ENCODE measurements at regions not wholly inside any gene's neighbourhood (a gene's known extent, or its start where the extent isn't known, plus 50 kb on each side); places are given as distances from the start of the nearest gene placed in this dataset.

DNA sequence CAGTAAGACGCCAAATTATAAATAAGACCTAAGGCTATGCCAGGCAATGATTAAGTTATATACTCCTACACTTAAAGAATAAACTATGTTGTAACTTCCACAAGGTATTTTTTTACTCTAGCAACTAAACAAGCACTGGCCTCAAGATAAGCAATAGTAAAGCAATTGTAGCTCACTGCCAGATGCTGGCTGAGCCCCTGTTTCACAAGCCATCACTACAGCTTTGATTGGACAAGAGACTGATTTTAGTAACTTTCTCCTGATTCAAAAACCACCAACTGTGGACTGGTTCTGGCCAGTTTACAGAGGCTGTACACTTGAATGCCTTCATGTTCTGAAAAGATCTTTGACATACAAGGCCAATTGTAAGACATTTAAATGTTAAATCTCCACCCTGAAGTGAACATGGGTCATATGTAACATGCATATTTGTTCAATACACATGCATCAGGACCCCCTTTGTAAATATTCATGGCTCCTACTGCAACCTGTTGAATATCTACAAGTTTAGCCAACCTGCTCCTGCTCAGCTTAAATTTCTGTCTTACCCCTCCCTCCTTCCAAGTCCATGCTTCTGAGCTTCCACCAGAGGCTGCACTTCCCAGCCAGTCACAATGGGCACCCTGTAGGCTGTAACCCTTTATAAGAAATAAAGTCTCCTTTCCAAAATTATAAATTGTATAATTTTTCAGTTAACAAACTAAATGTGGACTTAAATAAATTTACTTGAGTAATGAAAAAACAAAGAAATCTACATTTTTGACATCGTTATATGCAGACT, 423.6 kb downstream of the ANKRD50 start:
- no peaks in the 10 kb centered on the region for H3K36me3 ChIP-seq (ENCODE audit: insufficient read depth, low read length)
- TF ChIP-seq POLR2AphosphoS5 (IDR thresholded peaks at IDR 0.05), result no peak
- TF ChIP-seq SMC3 (conservative IDR thresholded peaks at IDR 0.05; ENCODE audit: poor library complexity), result no peak
- no peak overlapping the region for H2AFZ ChIP-seq (ENCODE audit: low read depth, low read length)
- H3K27me3 ChIP-seq (ENCODE audit: insufficient read depth, low read depth, low read length), result no peaks in the 10 kb centered on the region
- H3K4me2 ChIP-seq (ENCODE audit: low read length), result no peak overlapping the region
- H3K27ac ChIP-seq (ENCODE audit: low read length), result no peak overlapping the region
- no peaks in the 10 kb centered on the region for H3K9me3 ChIP-seq (ENCODE audit: low read length)
- H3K9ac ChIP-seq (ENCODE audit: low read length), result no peak overlapping the region
- no peaks in the 10 kb centered on the region for H3F3A ChIP-seq (ENCODE audit: insufficient read depth, low read length, poor library complexity, severe bottlenecking)
- H3K79me2 ChIP-seq (replicated peaks; ENCODE audit: insufficient read depth, low read length), result no peaks in the 10 kb centered on the region
- no peaks in the 10 kb centered on the region for H4K20me1 ChIP-seq (ENCODE audit: insufficient read depth)
- no peaks in the 10 kb centered on the region for H3K9me2 ChIP-seq (ENCODE audit: insufficient read depth, low read length)
- no peak overlapping the region for H3K4me3 ChIP-seq (ENCODE audit: low read length)

DNA sequence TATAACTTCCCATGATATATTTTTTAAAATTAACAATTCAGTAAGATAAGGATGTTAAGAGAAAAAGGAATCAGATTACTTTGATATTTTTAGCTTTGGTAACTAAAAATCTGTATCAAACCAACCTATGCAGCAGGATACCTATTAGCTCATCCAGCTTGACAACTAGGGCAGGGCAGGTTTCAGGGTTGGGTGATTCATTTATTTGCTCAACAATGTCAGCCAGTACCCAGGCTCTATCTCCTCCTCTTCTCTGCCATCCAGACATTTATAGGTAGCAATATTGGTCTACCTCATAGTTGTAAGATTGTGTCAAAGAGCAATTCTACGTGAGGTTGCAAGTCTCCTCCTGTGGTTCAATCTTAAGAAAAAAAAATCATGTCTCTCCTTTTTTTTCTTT, 421.9 kb downstream of the ANKRD50 start:
- Histone ChIP-seq H3K36me3 (ENCODE audit: insufficient read depth, low read length) (no peaks in the 10 kb centered on the region), H3K4me2 (ENCODE audit: low read length) (no peak overlapping the region), H3K4me3 (ENCODE audit: low read length) (no peak overlapping the region), H3K9me3 (ENCODE audit: low read length) (no peaks in the 10 kb centered on the region), H3K79me2 (replicated peaks; ENCODE audit: insufficient read depth, low read length) (no peaks in the 10 kb centered on the region), H3K27me3 (ENCODE audit: insufficient read depth, low read depth, low read length) (no peaks in the 10 kb centered on the region), H4K20me1 (ENCODE audit: insufficient read depth) (no peaks in the 10 kb centered on the region), H2AFZ (ENCODE audit: low read depth, low read length) (no peak overlapping the region), H3F3A (ENCODE audit: insufficient read depth, low read length, poor library complexity, severe bottlenecking) (no peaks in the 10 kb centered on the region), H3K27ac (ENCODE audit: low read length) (no peak overlapping the region), H3K9ac (ENCODE audit: low read length) (no peak overlapping the region), H3K9me2 (ENCODE audit: insufficient read depth, low read length) (no peaks in the 10 kb centered on the region)
- no peak for TF ChIP-seq SMC3 (conservative IDR thresholded peaks at IDR 0.05; ENCODE audit: poor library complexity)
- no peak for TF ChIP-seq TAF1 (IDR thresholded peaks at IDR 0.05; ENCODE audit: low read depth)
- TF ChIP-seq MXI1 (conservative IDR thresholded peaks at IDR 0.05; ENCODE audit: poor library complexity, severe bottlenecking), result no peak
- no peak for TF ChIP-seq EP300 (conservative IDR thresholded peaks at IDR 0.05; ENCODE audit: poor library complexity, severe bottlenecking)
- TF ChIP-seq RAD21 (conservative IDR thresholded peaks at IDR 0.05), result no peak
- TF ChIP-seq, protein P1, sequence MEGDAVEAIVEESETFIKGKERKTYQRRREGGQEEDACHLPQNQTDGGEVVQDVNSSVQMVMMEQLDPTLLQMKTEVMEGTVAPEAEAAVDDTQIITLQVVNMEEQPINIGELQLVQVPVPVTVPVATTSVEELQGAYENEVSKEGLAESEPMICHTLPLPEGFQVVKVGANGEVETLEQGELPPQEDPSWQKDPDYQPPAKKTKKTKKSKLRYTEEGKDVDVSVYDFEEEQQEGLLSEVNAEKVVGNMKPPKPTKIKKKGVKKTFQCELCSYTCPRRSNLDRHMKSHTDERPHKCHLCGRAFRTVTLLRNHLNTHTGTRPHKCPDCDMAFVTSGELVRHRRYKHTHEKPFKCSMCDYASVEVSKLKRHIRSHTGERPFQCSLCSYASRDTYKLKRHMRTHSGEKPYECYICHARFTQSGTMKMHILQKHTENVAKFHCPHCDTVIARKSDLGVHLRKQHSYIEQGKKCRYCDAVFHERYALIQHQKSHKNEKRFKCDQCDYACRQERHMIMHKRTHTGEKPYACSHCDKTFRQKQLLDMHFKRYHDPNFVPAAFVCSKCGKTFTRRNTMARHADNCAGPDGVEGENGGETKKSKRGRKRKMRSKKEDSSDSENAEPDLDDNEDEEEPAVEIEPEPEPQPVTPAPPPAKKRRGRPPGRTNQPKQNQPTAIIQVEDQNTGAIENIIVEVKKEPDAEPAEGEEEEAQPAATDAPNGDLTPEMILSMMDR (IDR thresholded peaks at IDR 0.05; ENCODE audit: poor library complexity, severe bottlenecking), result no peak
- TF ChIP-seq REST (IDR thresholded peaks at IDR 0.05; ENCODE audit: borderline replicate concordance), result no peak
- no peak for TF ChIP-seq EZH2 (IDR thresholded peaks at IDR 0.05; ENCODE audit: borderline replicate concordance, insufficient read depth, low read length, poor library complexity, severe bottlenecking)
- TF ChIP-seq POLR2AphosphoS5 (IDR thresholded peaks at IDR 0.05), result no peak

Data from neural cell (in vitro differentiated cells).